ENCODE measurements at regions not wholly inside any gene's neighbourhood (a gene's known extent, or its start where the extent isn't known, plus 50 kb on each side); places are given as distances from the start of the nearest gene placed in this dataset.

DNA sequence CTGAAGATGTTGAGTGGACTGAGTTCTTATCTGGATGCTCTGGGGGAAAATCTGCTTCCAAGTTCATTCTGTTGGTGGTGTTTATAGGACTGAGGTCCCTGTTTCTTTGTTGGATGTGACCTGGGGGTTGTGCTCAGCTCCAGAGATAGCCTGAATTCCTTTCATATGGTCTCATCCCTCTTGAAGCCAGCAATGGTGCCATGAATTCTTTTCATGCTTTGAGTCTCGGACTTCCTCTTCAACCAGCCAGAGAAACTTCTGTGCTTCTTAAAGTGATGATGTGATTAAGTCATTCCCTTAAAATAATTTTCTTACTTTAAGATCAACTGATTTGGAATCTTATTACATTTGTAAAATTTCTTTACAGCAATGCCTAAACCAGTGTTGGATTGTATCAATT, 233.8 kb upstream of the UGT8 start:
- no peak for DNase-seq (ENCODE audit: low spot score)

DNA sequence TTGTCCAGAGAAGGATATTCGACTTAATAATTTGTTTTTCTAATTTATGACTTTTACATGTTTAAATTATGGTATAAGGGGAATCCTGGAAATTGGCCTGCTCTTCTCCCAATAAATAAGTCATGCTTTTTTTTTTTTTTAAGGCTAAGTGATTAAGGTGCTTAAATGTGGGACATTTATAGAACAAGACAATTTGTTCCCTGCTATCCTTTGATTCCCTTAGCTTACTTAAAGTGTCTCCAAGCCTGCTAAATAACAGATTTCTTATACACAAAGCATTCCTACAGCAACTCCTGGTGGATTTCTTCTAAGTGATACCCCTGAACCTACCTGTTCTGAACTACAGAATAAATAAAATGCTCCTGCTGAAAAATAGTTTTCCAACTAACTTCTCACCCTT, 233.0 kb upstream of the UGT8 start:
- no peak for DNase-seq (ENCODE audit: low spot score)

DNA sequence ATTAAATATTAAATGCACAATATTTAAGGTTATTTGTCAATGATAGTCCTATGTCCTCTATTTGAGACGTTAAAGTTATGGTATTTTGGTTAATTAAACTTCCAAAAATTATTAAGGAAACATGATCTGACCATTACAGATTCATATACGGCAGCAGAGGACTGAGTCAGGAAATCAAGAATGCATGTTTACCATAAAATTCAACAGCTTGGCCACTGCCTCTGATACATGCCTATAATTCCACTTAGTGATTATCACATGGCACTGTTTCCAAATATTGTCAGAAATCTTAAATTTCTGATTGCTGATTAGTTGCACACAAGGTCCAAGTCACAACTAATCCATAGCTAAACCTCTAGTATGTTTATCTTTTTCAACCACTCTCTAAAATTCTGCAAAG, 232.2 kb upstream of the UGT8 start:
- DNase-seq (ENCODE audit: low spot score), result no peak

DNA sequence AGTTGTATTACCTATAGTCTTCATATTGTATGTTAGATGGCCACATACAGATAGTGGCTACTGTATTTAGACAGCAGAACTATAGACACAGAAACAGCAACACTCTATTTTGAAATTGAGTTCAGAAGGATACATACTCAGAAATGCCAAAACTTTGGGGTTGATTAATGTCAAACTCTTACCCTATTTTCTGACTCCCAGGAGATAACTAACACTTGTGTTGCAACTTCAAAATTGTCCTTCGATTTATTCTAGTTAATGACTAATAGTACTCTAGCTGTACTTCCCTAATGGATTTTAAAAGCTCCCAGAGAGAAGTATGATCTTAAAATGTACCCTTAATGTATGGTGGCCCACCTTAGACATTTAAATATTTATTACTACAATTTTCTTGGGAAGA, 229.9 kb upstream of the UGT8 start:
- DNase-seq (ENCODE audit: low spot score), result no peak

DNA sequence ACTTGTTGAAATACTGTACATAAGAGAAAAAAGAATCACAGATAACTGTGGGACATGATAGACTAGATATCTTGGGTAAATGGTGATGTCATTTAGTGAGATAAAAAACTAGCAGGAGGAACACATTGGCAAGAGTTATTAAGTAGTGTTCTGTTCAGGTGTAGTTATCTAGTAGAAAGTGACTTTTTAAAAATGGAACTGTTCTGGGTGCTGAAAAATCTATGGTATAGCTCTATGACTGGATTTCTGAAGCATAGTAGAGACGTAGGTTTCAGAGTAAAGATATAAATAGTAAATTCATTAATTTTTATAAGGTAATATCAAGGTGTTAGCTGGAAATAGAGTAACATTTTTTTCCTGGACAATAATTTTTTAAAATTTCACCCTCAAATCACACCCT, 225.1 kb upstream of the UGT8 start:
- no peak for DNase-seq (ENCODE audit: low spot score)

DNA sequence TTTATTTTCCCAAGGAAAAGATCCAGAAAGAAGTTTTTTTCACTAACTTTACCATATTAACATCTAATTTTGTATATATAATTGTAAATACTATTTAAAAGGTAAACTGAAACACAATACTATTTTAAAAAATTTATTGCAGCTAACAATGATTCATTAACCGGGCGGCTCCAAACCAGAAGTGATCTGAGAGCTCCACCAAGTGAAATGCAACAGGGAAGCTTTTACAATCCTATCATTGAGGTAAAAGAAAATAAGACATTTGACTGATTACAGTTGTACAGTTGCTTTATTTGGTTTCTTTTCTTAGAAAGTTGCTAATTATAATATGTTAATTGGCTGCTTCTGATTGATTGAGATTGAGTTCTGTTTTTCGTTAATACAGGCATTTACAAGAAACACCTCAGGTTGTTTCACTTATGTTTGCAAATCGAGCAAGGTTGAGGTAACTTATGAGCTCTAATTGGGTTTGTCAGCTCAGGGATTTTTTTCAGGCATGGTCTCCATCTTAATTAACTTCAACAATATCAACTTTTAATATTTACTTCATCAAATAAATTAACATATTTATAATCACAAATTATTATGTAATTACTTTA, 220.2 kb upstream of the UGT8 start:
- peak; percentile 36 for DNase-seq (ENCODE audit: low spot score)

DNA sequence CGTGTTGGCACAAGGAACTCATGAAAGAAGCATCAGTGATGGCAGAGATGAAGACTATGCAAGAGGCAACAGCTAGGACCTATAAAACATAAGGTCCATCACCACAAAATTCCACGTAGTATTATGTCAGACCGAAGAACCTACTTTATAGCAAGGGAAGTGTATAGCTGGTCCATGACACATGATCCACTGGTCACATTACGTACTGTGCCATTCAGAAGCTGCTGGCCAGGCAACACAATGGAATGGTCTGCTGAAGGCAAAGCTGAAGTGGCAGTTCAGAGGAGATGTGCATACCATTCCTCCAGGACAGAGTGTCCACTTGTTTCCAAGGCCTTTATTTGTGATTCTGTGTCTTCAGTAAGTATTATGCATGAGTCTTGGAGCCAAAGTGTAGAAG, 215.5 kb upstream of the UGT8 start:
- no peak for DNase-seq (ENCODE audit: low spot score)

DNA sequence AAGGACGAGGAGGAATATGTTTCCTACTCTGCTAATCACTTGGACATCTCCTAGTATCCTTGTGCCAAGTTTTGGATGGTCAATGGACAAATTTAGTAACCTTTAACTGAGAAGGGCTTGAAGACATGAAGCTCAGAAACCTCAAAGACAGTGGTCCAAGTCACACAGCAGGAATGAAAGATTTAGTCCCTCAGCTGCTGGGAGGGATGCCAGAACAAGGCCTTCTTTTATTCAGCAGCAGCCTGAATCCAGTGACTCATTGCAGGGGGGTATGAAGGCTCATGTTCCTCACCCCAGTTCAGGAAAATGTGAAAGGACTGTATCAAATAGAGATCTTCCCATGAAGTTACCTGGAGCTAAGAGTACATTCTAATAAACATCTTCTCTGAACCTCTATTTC, 214.9 kb upstream of the UGT8 start:
- DNase-seq (ENCODE audit: low spot score), result peak; percentile 32

DNA sequence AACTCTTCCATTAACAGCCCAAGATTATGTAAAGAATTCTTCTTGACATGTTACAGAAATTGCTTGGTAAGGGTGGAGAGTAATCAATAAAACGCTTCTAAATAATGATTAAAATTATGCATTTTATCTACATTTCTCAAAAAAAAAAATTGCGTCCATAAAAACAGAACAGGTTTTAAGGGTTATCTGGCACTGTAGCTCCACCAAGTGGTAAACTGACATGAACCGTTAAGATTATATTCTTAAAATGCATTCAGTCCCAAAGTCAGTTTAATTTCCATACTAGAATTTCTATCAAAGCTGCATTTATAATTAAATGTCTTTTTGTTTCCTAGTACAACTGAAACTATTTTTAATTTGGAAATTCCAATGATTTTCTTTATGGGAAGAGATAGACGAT, 214.0 kb upstream of the UGT8 start:
- DNase-seq (ENCODE audit: low spot score), result peak; percentile 49

DNA sequence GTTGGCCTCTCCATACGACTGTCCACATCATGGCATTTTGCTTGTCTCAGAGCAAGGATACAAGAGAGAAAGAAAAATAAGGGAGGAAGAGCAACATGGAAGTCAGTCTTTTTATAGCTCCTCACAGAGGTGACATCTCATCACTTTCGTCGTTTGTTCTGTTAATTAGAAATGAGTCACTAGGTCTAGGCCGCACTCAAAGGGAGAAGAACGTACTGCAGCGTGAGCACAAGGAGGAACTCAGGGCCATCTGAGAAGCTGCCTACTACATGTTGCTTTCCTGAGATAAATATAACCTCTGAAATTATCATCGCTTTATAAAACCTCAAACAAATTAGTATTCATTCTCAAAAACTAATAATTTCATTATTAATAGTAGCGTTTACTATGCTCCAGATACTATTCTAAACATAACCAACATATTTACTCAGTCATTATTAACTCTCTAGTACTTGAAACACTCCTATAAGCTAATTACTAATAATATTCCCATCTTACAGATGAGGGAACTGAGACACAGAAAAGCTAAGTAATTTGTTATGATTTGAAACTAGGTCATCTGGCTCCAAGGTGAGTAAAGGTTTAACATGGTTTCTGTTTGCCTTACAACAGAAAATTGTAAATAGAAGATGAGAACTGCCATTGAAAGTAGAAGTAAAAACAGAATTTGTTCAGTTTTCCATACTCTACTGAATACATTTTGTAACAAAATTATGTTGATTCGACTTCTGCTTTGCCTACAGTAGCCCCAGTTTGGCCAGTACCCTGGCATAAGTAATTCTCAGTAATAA, 213.2 kb upstream of the UGT8 start:
- DNase-seq (ENCODE audit: low spot score), result no peak

DNA sequence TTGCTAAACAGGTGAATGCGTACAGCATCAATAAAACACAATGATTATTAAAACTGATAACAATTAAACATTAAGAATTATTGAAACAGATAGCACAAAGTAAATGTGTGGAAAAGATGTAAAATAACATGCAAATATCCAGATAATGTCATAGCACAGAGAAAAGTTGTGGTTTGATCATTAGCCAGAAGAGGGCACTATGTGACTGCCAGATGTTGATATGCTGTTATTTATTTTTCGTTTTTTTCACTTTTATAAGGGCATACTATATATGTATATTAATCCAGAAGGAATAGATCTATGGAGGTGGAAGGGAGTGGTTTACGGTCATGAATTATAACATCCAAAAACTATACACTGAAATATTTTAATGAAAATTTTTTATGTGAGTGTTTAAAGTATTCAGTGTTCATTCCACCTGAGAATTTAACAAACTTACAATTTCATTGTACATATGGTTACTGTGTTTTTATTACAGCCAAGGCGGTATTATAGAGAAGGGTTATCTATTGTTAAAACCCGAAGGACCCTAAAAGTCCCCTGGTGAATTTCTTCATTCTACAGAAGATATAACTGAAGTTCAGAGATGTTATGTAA, 211.9 kb upstream of the UGT8 start:
- DNase-seq (ENCODE audit: low spot score), result peak; percentile 49

DNA sequence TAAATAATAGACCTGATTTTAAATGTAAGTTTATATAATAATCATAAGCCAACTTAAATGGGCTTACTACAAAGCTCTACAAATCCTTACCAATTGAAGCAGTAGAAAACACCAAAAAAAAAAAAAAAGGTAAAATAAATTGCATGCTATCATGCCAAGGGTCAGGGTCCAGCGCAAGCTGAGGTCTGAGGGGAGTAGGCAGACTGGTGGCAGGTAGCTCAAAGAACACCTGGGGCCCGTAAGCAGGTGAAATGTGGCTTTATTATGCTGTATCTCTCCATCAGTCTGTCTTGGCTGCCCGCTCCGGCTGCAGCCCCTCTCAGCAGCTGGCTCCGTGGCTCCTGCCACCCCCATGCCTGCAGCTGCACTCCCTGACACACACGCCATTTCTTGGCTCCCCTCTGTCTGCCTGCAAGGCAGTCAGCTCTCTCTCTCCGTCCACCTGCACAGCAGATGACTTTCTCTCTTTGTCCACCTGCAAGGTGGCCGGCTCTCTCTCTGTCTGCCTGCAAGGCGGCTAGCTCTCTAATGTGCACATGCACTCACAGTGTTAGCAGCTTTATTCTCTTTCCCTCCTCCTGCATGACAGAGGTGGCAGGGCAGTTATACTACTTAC, 209.4 kb upstream of the UGT8 start:
- no peak for DNase-seq (ENCODE audit: low spot score)

DNA sequence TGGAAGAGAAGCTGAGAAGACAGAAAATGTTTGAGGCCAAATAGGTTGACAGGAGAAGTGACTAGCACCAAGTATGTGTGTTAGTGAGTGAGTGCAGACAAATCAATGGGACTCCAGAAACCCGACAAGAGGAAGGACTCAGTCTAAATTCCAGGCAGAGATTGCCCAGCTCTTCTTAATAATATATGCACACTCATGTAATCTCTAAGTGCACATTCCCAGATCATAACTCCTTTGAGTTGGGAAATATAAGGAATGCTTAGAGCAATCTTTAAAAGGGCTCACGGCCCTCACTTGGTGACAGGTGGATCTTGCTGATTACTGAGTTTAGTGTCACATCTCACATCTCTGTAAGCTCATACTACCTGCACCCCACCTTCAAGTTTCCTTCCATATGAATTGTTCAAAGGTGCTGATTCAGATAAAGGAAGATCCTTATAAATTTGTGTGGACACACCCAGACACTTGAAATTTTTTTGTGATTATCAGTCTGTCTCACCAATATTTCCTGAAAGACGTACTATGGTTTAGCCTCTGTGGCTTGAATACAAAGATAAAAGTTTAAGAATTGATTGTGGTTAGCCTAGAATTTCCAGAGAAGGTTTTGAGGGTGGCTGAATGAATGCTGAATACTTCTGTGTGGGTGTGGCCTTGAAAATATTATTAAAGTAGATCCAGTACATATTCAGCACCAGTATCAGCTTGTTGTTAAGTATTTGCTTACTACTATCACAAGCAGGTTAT, 205.1 kb upstream of the UGT8 start:
- no peak for DNase-seq (ENCODE audit: low spot score)

DNA sequence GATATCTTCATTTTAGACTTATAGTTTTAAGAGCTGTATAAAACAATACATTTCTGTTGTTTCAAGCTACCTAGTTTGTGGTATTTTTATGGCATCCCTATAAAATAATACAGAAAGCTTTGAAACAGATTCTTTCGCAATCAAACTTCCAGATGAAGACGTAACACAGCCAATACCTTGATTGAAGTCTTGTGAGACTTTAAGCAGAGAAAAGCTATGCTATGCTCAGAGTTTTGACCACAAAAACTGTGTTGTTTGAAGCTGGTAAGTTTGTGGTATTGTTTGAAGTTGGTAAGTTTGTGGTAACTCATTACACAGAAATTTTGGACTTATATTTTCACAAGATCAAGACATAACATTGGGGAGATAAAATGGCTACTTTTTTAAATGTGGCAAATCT, 201.8 kb upstream of the UGT8 start:
- DNase-seq (ENCODE audit: low spot score), result no peak

DNA sequence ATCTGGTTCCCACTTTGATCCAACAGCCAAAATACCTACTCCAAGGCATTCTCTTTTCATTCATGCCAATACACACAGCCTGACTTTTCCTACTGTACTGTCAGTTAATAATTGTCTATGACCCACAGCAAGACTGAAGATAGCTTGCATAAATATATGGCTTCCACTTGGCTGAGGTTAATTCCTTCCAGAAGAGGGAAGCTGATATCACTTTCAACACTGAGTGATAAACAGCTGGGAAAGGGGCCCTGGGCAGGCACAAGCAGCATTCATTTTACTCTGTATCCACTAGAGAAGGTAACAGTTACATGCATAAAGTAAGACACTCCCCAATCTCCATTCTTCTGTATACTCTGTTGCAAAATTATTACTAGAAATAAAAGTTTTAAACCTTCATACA, 200.2 kb upstream of the UGT8 start:
- no peak for DNase-seq (ENCODE audit: low spot score)

DNA sequence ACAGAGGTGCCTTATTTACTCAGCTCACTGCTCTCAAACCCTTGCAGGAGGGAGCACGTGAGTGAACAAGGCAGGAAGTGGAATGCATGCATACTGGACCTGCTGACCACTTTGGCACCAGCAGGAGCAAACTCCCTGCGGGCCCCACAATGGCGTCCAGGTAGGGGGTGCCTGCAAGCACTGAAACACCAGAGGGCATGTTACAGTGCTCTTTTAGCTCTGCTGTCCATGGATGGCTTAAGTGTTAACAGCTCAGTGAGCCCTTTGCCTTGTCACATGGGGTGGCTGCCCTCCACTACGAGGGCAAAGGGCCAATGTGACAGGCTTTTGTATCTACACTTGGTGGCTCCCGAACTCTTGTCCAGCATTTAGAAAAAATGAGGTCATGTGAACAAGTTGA, 199.5 kb upstream of the UGT8 start:
- no peak for DNase-seq (ENCODE audit: low spot score)

DNA sequence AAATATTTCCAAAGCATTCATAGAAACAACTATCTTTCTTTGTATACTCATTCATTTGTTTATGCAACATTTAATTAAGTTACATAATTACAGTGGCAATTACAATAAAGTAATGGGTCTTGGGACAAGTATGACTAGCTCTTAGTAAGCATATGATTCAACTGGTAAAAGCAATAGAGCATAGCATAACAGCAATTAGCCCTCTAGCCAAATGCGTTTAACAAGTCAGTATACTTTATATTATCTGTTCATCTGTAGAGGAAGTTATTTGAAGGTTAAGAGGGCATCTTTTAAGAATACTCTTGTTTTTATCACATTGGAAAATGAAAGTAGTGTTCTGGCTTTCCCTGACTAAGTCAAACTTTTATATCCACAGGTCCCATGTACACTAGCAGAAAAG, 198.1 kb upstream of the UGT8 start:
- no peak for DNase-seq (ENCODE audit: low spot score)

DNA sequence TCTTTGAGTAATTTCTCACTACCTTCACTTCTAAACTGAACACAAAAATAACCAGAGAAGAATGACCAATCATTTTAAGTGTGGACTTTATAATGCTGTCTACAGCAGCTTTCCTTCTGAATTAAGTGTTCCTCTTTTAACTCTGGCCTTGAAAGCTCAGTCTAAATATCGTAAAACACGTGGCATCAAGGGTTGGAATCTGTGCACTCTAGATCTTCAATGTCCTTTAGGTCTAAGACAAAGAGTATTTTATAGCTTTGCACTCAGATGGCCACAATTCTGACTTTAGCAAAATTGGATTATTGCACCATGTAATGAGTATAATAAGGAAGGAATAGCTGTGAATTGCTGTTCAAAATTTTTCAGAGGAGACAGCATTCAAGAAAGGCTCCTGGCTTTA, 197.1 kb upstream of the UGT8 start:
- no peak for DNase-seq (ENCODE audit: low spot score)

DNA sequence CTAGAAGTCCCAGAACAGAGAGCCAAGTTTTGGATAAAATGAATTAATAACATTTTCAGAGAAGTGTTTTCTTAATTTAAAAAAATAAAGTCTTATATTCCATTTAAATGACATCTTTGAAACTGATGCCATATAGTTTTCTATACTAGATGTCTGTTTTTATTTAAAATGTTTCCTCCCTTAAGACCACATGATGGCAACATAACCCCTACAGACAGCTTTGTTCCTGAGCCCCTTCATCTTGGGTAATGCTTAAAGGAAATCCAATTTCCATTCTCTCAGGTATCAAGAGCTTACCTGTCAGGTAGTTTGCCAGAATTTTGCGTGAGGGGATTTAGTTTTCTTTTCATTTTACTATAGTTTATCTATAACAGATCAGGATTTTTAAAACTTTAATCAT, 181.4 kb upstream of the UGT8 start:
- no peak for DNase-seq (ENCODE audit: low spot score)

DNA sequence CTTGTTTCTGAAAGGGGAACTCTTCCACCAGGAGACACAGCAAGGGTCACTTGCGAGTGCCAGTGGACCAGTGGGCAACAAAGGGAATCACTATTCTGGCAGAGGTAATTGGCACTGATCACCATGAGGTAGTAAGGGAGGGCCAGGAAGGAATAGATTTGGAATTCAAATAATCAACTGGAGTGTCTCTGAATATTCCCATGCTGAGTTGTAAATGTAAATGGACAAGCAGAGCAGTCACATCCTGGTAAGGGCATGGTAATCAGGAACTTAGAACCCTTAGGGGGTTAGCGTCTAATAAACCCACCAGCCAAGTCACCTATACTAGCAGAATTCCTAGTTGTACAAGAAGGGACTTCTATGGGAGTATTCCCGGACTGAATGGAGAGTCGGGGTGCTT, 178.5 kb upstream of the UGT8 start:
- DNase-seq (ENCODE audit: low spot score), result no peak

DNA sequence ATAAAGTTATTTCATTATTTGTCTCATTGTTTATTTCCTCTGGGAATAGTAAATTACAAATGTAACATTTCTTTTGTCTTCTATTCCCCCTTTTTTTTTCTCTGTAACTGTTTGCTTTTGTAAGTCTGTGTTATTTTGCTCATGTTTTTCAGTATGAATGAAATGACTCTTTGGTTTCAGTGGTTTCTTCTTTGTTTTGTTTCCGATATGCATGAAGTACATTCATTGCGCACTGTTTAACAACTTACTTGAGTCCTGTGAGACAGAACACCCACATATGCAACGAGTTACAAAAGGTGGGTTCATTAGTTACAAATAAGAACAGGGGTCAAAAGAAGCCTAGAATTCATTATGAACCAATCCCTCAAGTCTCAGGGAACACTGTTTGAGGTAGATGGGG, 175.0 kb upstream of the UGT8 start:
- no peak for DNase-seq (ENCODE audit: low spot score)

DNA sequence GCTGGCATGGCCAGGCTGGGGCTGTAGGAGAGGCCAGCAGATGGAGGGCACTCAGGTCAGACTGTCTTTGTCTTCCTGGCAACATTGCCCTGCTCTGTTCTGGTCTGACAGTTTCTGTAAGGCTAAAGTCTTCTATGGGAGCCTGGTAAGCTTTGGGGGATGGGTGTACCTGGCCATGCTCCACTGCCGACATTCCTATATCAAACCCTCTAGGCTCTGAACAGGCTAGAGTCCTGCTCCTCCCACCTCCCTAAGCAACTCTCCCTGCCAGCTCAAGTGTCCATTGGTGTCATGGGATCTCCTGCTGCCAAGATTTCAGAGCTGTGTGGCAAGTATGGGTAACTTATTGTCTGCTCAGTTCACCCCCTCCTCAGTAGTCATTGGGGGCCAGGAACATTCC, 163.5 kb upstream of the UGT8 start:
- DNase-seq (ENCODE audit: low spot score), result no peak

DNA sequence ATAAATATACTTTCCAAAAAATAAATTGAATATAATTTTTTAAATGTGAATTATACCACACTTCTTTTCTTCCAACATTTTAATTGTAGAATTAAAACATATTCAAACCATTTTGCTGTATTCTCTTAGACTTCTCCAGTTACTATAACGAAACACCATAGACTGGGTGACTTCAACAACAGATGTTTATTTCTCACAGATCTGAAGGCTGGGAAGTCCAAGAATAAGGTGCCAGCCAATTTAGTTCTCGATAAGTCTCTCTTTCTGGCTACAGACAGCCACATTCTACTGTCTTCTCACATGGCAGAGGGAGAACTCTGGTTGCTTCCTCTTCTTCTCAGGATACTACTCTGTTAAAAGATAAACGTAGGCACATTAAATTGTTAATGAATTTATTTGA, 155.8 kb upstream of the UGT8 start:
- DNase-seq (ENCODE audit: low spot score), result no peak

All from Ammon's horn (tissue), 1 donor.